NOMO-1 treated with dmso at 0.1 percent for 144 hours (cell line): ENCODE measurements at regions not wholly inside any gene's neighbourhood (a gene's known extent, or its start where the extent isn't known, plus 50 kb on each side); places are given as distances from the start of the nearest gene placed in this dataset.
"Not testable (repeated sequence)": the region's sequence is repeated elsewhere in the genome, so short reads cannot be mapped to it uniquely, and the experiment has no call there.

Source experiments
- DNase-seq: peaks from one replicate; lab custom pipeline; 2025; ENCODE audit not compliant: unreplicated experiment; lab: John Stamatoyannopoulos, UW

- DNase-seq = not testable (repeated sequence)
Measured at GRCh38 chr6:71007298-71007697, 50.4 kb upstream of the B3GAT2 start.

- DNase-seq = no peak
Measured at GRCh38 chr6:71011871-71012371, 55.1 kb upstream of the B3GAT2 start.

DNA sequence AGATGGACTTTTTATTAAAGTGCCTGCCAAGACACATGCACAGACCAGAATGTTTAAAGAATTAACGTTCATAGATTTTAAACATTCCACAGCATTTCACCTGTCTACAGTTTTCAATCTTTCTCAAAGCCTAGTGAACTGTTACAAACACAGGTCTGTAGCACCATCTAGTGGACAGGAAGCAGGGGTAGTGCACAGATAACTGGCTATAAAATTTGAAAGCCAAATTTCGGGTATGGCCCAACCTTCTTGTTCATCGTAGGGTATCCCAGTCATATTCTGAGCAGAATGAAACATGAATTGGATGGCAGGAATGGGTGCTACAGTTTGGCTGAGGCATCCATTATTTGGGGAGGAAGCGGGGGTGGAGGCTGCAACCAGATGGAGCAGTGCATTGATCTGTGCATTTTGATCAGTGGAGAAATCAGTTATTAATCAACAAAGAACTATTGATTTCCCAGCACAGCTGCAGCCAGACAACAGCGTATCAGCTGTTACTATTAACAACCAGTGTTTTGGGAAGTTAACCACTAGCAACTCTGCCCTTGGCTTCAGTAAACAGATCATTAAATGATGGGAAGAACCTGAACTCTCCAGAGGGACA, 56.1 kb upstream of the B3GAT2 start:
- peak; percentile 4 for DNase-seq

DNA sequence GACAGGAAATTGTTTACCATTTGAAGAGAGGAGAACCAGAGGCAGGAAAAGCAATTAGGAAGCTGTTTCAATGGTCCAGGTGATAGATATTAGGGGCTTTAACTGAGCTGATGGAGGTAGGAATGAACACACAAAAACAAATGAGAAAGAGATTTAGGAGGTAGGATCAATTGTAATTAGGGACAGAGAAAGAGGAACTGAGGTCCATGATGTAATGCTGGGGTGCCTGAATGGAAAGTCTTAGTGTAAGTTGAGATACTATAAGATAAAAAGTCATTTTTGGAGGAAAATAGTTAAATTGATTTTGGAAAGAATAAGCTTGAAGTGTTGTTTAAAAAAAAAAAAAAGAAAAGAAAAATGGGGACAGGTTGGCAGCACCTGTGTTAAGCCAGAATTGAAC, 58.5 kb upstream of the B3GAT2 start:
- DNase-seq = no peak

- no peak for DNase-seq
Measured at GRCh38 chr6:71028236-71028876, 71.5 kb upstream of the B3GAT2 start.

- DNase-seq = no peak
Measured at GRCh38 chr6:71028877-71029252, 72.0 kb upstream of the B3GAT2 start.

DNA sequence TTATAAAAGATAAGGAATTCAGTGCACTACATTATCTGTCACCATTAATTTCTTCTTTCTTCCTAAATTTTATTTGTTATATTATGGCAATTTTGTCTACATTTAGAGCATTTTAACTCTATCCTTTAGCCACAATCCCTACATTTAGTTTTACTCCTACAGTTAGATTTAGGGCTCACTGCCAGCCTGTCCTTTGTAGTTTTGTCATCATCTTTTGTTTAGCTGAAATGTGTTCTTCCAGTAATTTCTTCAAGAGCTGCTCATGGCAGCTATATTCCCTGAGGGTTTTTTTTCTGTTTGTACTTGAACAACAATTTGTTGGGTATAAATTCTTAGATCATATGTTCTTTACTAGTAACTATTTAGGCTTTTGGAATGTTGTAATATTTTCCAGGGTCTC, 72.7 kb upstream of the B3GAT2 start:
- no peak for DNase-seq

DNA sequence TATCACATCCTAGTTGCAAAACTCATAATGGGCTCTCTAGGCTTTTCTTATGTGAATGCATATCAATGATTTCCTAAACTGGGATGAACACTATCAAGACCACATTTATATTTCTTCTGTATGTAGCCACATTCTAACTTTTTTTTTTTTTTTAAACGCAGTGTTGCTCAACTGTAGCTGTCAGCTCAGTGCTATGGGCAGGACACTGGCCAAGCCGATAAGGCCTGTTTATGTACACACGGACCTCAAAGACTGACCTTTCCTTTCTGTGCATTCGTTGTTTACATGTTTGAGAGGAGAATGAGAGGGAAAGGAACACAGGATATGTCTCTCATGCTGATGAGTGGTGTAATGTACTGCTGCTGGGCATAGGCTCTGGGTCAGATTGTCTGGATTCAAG, 75.1 kb upstream of the B3GAT2 start:
- no peak for DNase-seq

GRCh38 chr6:71033171-71033570, 76.3 kb upstream of the B3GAT2 start:
- no peak for DNase-seq

- DNase-seq = no peak
Measured at GRCh38 chr6:71033890-71034289, 77.0 kb upstream of the B3GAT2 start.

GRCh38 chr6:71034563-71035345, 77.9 kb upstream of the B3GAT2 start:
- DNase-seq = no peak

DNA sequence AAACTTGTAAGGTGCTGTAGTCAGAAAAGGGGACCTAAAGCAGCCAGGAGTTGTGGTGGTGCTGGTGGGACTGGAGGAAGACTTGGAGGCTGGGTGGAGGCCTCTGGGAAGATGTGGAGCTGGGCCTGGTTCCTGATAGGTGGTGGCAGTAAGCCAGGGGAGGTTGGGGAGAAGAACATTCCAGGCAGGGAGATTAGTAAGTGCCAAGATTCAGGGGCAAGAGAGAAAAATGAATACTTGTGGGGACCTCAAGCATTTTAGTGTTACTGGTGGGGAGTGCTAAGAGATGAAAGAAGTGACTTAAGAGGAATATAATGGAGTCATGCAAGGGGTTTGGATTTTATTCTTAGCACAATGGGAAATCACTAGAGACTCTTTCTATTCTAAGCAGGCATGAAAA, 79.0 kb upstream of the B3GAT2 start:
- no peak for DNase-seq

GRCh38 chr6:71038711-71039344, 82.0 kb upstream of the B3GAT2 start:
- no peak for DNase-seq

- DNase-seq = no peak
Measured at GRCh38 chr6:71040043-71040442, 83.2 kb upstream of the B3GAT2 start.

DNA sequence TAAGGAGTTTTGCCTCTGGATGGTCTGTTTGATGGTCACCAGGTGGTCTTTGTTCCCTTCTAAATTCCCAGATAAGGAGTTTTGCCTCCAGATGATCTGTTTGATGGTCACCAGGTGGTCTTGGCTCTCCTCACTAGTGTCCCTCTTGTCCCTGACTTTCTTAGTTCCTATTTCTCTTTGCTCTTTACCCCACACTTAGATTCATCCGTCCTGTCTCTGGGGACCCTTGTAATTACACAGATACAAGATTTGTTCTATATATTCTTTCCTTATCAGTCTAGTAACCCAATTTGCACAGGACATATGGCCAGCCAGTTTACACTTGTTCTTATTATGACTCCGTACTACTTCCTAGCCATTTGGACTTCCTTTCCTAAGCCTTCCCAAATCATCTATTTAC, 84.0 kb upstream of the B3GAT2 start:
- no peak for DNase-seq

- peak; percentile 49 for DNase-seq
Measured at GRCh38 chr6:71043902-71044301, 87.0 kb upstream of the B3GAT2 start.

GRCh38 chr6:71044753-71045152, 87.9 kb upstream of the B3GAT2 start:
- DNase-seq = no peak

DNA sequence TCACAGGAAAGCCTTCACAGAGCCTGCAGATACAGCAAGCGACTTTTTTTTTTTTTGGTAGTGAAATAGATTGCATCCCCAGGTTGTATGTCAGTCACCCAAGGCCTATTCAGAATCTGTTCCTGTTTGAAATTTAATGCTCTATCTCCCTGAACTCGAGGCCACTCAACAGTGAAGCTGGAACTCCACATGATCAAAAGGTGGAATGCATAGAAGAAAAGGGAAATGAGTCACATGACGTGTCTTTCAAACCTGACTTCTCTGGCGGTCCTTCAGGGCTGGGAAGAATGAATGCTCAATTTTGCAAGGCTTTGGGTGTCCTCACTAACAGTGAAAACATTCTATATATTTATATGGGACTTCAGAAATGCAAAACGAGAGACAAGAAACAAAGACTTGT, 88.4 kb upstream of the B3GAT2 start:
- no peak for DNase-seq

- no peak for DNase-seq
Measured at GRCh38 chr6:71047417-71047816, 90.6 kb upstream of the B3GAT2 start.

GRCh38 chr6:71048320-71049164, 91.7 kb upstream of the B3GAT2 start:
- no peak for DNase-seq
